AG09309 (cell line): ENCODE measurements at regions not wholly inside any gene's neighbourhood (a gene's known extent, or its start where the extent isn't known, plus 50 kb on each side); places are given as distances from the start of the nearest gene placed in this dataset.

ENCODE experiments used
- DNase-seq: peaks from one replicate; pipeline ENCODE4 v3.0.0-alpha.2; 2010; ENCODE audit warnings: low read depth
- H3K4me3 ChIP-seq: 2 replicates; pipeline ENCODE4 v1.5.1; 2011; ENCODE audit warnings: mild to moderate bottlenecking, low read depth, low read length, moderate library complexity; ENCODE audit not compliant: control insufficient read depth
- TF ChIP-seq, protein P1 (sequence below): IDR thresholded peaks from 2 replicates; pipeline ENCODE4 v1.5.1; 2011; ENCODE audit warnings: mild to moderate bottlenecking, low read depth, low read length, inconsistent platforms; ENCODE audit not compliant: insufficient read depth, control insufficient read depth; ENCODE audit errors: missing control alignments

DNA sequence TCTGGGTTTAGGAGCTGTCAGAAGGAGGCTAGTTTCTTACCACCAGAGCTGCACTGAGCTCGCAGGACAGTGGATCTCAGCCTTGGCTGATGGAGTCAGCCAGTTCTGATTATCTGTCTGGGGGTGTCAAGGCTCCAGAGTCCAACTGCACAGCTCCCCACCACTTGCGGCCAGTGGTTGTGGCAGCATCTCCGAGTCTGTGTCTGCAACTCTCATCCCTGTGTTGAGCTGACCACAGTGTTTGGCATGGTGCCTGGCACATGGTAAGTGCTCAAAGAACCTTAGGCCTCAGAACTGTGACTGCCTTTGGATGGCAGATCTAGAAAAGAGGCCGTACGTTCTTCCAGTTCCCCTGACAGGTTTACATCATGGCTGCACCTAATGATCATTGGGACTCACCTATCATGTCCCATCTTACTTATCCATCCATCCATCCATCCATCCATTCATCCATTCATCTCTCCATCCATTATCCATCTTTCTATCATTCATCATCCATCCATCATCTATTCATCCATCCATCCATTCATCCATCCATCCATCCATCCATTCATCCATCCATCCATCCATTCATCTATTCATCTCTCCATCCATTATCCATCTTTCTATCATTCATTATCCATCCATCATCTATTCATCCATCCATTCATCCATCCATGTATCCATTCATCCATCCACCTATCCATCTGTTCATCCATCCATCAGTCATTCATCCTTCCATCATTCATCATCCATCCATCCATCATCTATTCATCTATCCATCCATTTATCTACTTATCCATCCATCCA is 114.5 kb downstream of the CRYAA start:
- DNase-seq, result no peak
- TF ChIP-seq, protein P1, sequence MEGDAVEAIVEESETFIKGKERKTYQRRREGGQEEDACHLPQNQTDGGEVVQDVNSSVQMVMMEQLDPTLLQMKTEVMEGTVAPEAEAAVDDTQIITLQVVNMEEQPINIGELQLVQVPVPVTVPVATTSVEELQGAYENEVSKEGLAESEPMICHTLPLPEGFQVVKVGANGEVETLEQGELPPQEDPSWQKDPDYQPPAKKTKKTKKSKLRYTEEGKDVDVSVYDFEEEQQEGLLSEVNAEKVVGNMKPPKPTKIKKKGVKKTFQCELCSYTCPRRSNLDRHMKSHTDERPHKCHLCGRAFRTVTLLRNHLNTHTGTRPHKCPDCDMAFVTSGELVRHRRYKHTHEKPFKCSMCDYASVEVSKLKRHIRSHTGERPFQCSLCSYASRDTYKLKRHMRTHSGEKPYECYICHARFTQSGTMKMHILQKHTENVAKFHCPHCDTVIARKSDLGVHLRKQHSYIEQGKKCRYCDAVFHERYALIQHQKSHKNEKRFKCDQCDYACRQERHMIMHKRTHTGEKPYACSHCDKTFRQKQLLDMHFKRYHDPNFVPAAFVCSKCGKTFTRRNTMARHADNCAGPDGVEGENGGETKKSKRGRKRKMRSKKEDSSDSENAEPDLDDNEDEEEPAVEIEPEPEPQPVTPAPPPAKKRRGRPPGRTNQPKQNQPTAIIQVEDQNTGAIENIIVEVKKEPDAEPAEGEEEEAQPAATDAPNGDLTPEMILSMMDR, result no peak
- H3K4me3 ChIP-seq, result no peak overlapping the region

DNA sequence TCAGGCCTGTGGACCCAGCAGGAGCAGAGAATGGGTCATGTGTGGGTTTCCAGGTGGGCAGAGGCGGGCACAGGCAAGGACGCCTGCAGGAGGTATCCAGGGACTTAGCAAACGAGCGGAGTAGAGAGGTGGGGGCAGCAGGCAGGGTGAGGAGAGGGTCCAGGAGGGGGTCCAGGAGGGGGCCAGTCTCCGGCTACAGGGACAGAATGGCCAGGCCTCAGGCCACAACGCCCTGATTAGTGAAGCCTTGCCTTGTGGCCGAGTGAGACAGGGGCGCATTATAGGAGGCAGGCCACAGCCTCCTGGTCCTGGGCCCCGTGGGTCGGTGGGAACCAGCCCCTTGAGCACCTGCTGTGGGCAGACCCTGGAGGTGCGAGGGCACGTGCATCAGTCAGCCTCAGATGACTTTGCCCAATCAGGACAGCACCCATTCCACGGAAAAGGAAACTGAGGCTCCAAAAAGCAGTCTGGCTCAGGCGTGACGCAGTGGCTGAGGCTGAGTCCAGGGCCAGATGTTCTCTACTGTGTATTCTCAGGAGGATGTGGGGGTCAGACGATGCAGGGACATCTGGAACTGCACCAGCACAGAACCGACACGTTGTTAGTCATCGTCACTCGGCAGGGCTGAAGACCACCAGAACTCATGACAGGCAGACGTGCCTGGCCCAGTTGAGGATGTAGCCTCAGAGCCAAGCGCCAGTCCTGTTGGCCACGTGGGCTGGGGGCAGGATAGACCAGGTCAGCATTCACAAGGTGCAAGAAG is 113.7 kb downstream of the CRYAA start:
- H3K4me3 ChIP-seq, result no peak overlapping the region
- TF ChIP-seq, protein P1, result no peak
- no peak for DNase-seq

DNA sequence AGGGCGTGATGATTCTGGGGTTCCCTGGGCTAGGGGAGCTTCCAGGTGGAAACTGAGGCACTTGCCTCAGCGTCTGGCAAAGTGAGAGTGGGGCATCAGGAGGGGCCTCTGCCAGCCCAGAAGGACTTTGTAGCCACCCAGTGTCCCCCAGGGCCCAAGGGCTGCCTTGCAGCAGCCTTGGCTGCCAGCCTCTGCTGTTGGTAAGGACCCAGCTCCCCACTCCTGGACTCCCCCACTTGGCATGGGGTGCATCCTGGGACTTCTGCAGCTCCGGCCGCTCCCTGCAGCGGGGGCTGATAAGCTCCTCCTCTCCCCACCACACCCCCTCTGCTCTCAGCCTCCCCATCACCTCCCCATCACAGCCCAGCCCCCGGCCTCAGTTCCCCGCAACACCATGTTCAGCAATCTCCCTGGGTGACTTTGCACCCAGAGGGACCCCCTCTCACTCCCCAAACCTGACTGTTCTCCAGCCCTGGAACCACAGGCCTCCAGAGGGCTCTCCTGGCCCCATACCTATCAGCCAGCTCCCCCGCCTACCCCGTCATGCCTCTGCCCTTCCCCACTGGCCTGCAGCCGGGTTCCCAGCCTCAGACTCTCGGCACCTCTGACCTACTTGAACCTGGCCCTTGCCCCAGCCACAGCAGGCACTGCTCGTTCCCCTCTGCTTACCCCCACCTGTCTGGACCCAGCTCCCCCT is 113.0 kb downstream of the CRYAA start:
- TF ChIP-seq, protein P1, result no peak
- H3K4me3 ChIP-seq, result no peak overlapping the region
- no peak for DNase-seq

DNA sequence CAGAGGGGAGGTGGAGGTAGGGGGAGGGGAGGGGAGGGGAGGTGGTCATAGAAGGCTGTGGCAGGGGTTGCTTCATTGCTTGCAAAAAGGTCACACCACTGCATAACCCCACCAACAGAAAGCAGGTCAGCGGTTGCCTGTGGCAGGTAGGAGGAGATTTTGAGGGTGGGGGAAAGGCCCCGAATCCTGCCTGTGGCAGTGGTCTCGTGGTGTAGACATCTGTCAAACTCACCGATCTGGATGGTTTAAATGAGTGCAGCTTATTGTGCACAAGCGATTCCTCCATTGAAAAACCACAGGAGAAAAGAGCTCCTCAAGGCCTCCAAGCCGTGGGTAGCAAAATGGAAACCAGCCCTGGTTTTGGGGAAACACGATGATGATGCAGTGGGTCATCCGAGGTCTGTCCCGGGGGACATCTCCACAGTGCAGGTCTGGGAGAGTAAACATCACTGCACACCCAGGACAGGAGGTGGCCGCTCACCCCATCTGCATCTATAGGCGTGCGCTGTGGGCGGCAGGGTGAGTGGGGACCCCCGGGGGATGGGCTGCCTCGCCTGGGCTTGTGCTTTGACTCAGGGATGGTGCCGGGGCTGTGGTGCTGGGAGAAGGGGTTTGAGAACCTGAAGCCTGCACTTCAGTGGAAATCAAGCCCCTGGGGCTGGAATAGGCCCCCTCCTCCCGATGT is 112.3 kb downstream of the CRYAA start:
- TF ChIP-seq, protein P1, result no peak
- H3K4me3 ChIP-seq, result no peak overlapping the region
- DNase-seq, result no peak

DNA sequence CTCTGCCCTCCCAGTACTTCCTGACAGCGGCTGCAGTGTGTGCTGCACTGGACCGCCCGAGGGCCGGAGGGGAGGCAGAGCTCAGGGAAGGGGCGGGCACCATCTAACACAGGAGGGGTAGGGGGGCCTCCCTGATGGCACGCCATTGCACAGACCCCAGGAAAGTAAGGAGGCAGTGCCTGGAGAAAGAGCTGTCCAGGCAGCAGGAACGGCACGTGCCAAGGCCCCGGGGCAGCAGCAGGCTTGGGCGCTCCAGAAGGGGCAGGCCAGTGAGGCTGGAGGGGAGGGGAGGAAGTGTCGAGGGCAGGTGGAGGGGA is 110.7 kb downstream of the CRYAA start:
- no peak for DNase-seq
- TF ChIP-seq, protein P1, result no peak
- H3K4me3 ChIP-seq, result no peak overlapping the region
